ENCODE measurements at regions not wholly inside any gene's neighbourhood (a gene's known extent, or its start where the extent isn't known, plus 50 kb on each side); places are given as distances from the start of the nearest gene placed in this dataset.

DNA sequence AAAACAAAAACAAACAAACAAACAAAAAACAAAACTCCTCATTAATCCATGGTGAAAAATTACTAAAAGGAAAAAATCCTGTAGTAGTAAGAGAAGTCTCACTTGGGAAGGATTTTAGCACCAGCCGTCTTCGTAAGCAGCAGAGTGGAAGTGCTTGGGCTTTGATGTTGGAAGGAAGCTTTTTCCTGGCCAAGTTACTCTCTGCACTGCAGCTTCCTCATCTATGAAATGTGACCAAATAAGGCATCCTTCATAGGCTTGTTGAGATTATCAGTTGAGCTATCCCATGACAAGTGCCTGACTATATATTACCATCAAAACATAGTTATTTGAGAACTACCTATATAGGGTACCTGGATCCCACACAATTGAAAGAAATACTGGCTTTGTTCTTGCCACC is 436.4 kb upstream of the ONECUT1 start:
- intact Hi-C loops (cut with micrococcal nuclease) = no loop called here
- no peaks in the 10 kb centered on the region for H3K36me3 Mint-ChIP-seq
- H3K27ac Mint-ChIP-seq = no peak overlapping the region
- no peak overlapping the region for H3K27ac ChIP-seq (ENCODE audit: low read depth, low read length)
- H3K27me3 Mint-ChIP-seq = no peaks in the 10 kb centered on the region
- H3K9me3 Mint-ChIP-seq = peaks cover 0 to 4% (median 2%) of the 10 kb centered on the region in 8 donors
- H3K4me1 Mint-ChIP-seq = no peaks in the 10 kb centered on the region
- ChIA-PET CTCF (ENCODE audit: partially characterized antibody) (no interaction called here), POLR2A (ENCODE audit: partially characterized antibody) (interaction anchor here (0.7 kb wide), 1 partner anchor 405 kb away, joined by 3 read pairs; no protein-coding TSS in a partner anchor)
- no peak for DNase-seq
- no peaks in the 10 kb centered on the region for H3K27me3 ChIP-seq (ENCODE audit: insufficient read depth, low read length)
- H3K4me3 Mint-ChIP-seq = no peak overlapping the region
- no peaks in the 10 kb centered on the region for H3K9me3 ChIP-seq (ENCODE audit: control insufficient read depth in 1 of 2, low read length in 2 of 2)
- H3K4me1 ChIP-seq (ENCODE audit: insufficient read depth, low read length) = no peaks in the 10 kb centered on the region
- H3K4me3 ChIP-seq (ENCODE audit: low read length in 2 of 2) = no peak overlapping the region
- no peaks in the 10 kb centered on the region for H3K36me3 ChIP-seq (ENCODE audit: insufficient read depth, low read length)

DNA sequence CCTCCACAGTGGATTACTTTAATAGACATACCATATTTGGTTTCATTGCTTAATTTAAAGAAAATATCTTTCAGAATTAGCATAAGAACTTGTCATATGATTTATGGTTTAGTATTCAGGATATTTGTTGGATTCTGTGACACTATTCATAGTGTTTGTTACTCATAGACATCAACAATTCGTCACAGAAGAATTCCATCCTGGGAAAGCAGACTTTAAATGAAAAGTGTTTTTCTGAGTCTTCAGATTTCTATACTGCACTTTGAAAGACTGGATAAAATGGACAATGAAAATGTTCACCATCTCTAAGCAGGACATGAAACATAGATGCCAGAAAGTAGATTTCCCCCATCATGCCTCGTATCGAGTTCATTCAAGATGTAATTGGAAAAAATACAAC is 435.6 kb upstream of the ONECUT1 start:
- Mint-ChIP-seq H3K36me3 (no peaks in the 10 kb centered on the region), H3K4me1 (no peaks in the 10 kb centered on the region), H3K27ac (no peak overlapping the region), H3K9me3 (peaks cover 0 to 4% (median 2%) of the 10 kb centered on the region in 8 donors), H3K4me3 (no peak overlapping the region), H3K27me3 (no peaks in the 10 kb centered on the region)
- Histone ChIP-seq H3K27me3 (ENCODE audit: insufficient read depth, low read length) (no peaks in the 10 kb centered on the region), H3K9me3 (ENCODE audit: control insufficient read depth in 1 of 2, low read length in 2 of 2) (no peaks in the 10 kb centered on the region), H3K4me1 (ENCODE audit: insufficient read depth, low read length) (no peaks in the 10 kb centered on the region), H3K27ac (ENCODE audit: low read depth, low read length) (no peak overlapping the region), H3K4me3 (ENCODE audit: low read length in 2 of 2) (no peak overlapping the region), H3K36me3 (ENCODE audit: insufficient read depth, low read length) (no peaks in the 10 kb centered on the region)
- no peak for DNase-seq
- intact Hi-C loops (cut with micrococcal nuclease) = no loop called here
- ChIA-PET CTCF (ENCODE audit: partially characterized antibody) (no interaction called here), POLR2A (ENCODE audit: partially characterized antibody) (no interaction called here)

DNA sequence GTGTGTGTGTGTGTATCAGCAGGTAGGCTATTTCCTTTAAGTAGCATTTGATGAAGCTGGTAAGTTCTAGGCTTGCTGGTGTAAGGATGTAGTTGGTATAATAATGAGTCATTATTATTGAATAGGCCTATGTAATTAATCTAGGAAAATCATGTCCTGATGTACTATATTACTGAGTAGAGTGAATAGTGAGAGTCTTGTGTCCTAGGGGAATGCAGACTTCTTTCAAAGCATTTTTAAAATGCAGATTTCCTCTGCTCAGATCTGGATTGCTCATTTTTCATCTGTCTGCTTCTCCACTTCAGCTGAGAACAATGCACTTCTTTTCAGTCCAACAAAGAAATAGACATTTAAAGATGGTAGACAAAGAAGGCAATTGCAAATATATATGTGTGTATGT is 434.2 kb upstream of the ONECUT1 start:
- POLR2A ChIA-PET (ENCODE audit: partially characterized antibody) = no interaction called here
- CTCF ChIA-PET (ENCODE audit: partially characterized antibody) = no interaction called here
- Histone ChIP-seq H3K4me1 (ENCODE audit: insufficient read depth, low read length) (no peaks in the 10 kb centered on the region), H3K27me3 (ENCODE audit: insufficient read depth, low read length) (no peaks in the 10 kb centered on the region), H3K27ac (ENCODE audit: low read depth, low read length) (no peak overlapping the region), H3K9me3 (ENCODE audit: control insufficient read depth in 1 of 2, low read length in 2 of 2) (no peaks in the 10 kb centered on the region), H3K4me3 (ENCODE audit: low read length in 2 of 2) (no peak overlapping the region), H3K36me3 (ENCODE audit: insufficient read depth, low read length) (no peaks in the 10 kb centered on the region)
- H3K27me3 Mint-ChIP-seq = no peaks in the 10 kb centered on the region
- H3K27ac Mint-ChIP-seq = no peak overlapping the region
- intact Hi-C loops (cut with micrococcal nuclease) = no loop called here
- no peak overlapping the region for H3K4me3 Mint-ChIP-seq
- no peak for DNase-seq
- H3K36me3 Mint-ChIP-seq = no peaks in the 10 kb centered on the region
- H3K9me3 Mint-ChIP-seq = peaks cover 0 to 4% (median 2%) of the 10 kb centered on the region in 8 donors
- no peaks in the 10 kb centered on the region for H3K4me1 Mint-ChIP-seq

DNA sequence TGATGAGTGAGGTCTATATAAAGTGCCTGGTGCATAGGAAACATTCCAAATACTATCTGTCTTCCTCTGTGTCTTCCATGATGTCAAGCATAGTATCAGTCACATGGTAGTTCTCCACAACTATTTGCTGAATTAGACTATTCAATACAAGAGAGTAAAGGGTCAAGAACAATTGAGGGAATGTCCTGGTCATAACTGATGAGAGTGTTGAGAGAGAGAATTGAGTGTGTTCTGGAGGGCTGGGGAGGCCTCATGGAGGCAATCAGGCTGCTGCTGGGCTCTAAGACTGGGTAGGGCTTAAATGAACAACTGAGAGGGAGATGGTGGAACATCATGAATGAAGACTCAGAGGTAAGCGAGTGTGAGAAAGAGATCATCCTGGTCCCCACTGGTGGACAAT is 433.7 kb upstream of the ONECUT1 start:
- Mint-ChIP-seq H3K4me3 (no peak overlapping the region), H3K36me3 (no peaks in the 10 kb centered on the region), H3K27ac (no peak overlapping the region), H3K4me1 (no peaks in the 10 kb centered on the region), H3K9me3 (peaks cover 0 to 4% (median 2%) of the 10 kb centered on the region in 8 donors), H3K27me3 (no peaks in the 10 kb centered on the region)
- POLR2A ChIA-PET (ENCODE audit: partially characterized antibody) = no interaction called here
- H3K36me3 ChIP-seq (ENCODE audit: insufficient read depth, low read length) = no peaks in the 10 kb centered on the region
- H3K27me3 ChIP-seq (ENCODE audit: insufficient read depth, low read length) = no peaks in the 10 kb centered on the region
- H3K9me3 ChIP-seq (ENCODE audit: control insufficient read depth in 1 of 2, low read length in 2 of 2) = no peaks in the 10 kb centered on the region
- CTCF ChIA-PET (ENCODE audit: partially characterized antibody) = no interaction called here
- DNase-seq = no peak
- no peak overlapping the region for H3K4me3 ChIP-seq (ENCODE audit: low read length in 2 of 2)
- H3K27ac ChIP-seq (ENCODE audit: low read depth, low read length) = no peak overlapping the region
- intact Hi-C loops (cut with micrococcal nuclease) = no loop called here
- H3K4me1 ChIP-seq (ENCODE audit: insufficient read depth, low read length) = no peaks in the 10 kb centered on the region

DNA sequence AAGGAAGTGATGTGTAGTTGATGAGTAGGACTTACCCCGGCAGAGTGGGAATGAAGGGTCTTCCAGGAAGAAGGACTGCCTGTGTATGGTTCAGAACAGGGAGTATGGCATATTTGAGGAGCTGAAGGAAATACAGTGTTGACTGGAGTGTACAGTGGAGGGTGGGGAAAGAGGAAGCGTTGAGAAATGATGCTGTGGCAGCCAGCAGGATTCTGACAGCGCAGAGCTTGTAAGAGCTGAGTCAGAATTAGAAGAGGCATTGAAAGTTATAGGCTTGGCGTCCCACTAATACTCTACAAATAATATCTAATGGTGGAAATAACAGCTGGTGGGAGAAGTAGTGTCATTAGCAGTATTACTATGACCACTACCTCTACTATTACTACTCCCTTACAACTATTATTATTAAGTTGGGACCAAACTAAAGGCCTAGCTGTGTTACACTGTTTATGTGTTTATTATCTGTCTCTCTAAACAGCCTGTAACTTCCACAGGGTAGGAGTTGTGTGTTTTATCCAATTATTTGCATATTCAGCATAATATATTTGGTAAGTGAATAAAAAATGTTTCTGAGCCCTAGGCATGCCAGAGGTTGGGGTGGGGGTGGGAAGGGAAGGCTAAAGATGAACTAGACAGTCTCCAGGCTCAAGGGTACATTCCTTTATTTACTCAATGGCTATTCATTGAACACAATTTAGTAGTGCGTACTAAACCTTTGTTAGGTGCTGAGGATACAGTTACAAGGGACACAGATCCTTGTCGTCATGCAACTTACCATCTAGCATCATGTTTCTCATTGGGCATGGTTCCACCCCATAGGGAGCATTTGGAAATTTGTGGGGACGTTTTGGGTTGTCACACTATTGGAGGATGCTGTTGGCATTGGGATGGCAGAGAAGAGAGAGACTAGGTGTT is 428.8 kb upstream of the ONECUT1 start:
- Mint-ChIP-seq H3K27me3 (peaks cover 0 to 2% of the 10 kb centered on the region in 2 donors), H3K4me1 (no peaks in the 10 kb centered on the region), H3K27ac (no peak overlapping the region), H3K9me3 (peaks cover 0 to 4% (median 2%) of the 10 kb centered on the region in 8 donors), H3K36me3 (no peaks in the 10 kb centered on the region), H3K4me3 (no peak overlapping the region)
- H3K27ac ChIP-seq (ENCODE audit: low read depth, low read length) = no peak overlapping the region
- no peaks in the 10 kb centered on the region for H3K9me3 ChIP-seq (ENCODE audit: control insufficient read depth in 1 of 2, low read length in 2 of 2)
- intact Hi-C loops (cut with micrococcal nuclease) = no loop called here
- H3K4me1 ChIP-seq (ENCODE audit: insufficient read depth, low read length) = no peaks in the 10 kb centered on the region
- no peak overlapping the region for H3K4me3 ChIP-seq (ENCODE audit: low read length in 2 of 2)
- DNase-seq = no peak
- POLR2A ChIA-PET (ENCODE audit: partially characterized antibody) = no interaction called here
- CTCF ChIA-PET (ENCODE audit: partially characterized antibody) = no interaction called here
- no peaks in the 10 kb centered on the region for H3K36me3 ChIP-seq (ENCODE audit: insufficient read depth, low read length)
- H3K27me3 ChIP-seq (ENCODE audit: insufficient read depth, low read length) = no peaks in the 10 kb centered on the region

DNA sequence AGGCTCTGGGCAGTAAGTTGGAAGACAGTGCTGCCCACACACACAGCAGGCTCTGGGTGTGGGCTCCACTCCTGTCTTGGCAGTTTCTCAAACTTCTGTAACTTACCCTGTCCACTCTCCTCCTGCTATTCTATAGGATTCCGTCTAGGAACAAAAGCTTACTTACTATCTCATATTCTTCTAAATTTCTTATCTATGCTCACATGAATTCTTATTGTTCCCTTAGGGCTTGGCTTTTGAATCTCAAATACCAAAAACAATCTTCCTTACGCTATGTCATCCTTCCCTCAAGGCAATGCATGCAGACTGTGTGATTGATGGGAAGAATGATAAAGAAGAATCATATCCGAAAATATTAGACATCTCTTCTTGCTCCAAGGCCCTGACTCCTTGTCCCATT is 425.9 kb upstream of the ONECUT1 start:
- H3K9me3 Mint-ChIP-seq = no peaks in the 10 kb centered on the region
- H3K36me3 Mint-ChIP-seq = no peaks in the 10 kb centered on the region
- no peaks in the 10 kb centered on the region for H3K4me1 Mint-ChIP-seq
- Histone ChIP-seq H3K4me3 (ENCODE audit: low read length in 2 of 2) (no peak overlapping the region), H3K27ac (ENCODE audit: low read depth, low read length) (no peak overlapping the region), H3K36me3 (ENCODE audit: insufficient read depth, low read length) (no peaks in the 10 kb centered on the region), H3K27me3 (ENCODE audit: insufficient read depth, low read length) (no peaks in the 10 kb centered on the region), H3K9me3 (ENCODE audit: control insufficient read depth in 1 of 2, low read length in 2 of 2) (no peaks in the 10 kb centered on the region), H3K4me1 (ENCODE audit: insufficient read depth, low read length) (no peaks in the 10 kb centered on the region)
- CTCF ChIA-PET (ENCODE audit: partially characterized antibody) = no interaction called here
- no peak for DNase-seq
- POLR2A ChIA-PET (ENCODE audit: partially characterized antibody) = no interaction called here
- peaks cover 0 to 3% of the 10 kb centered on the region in 2 donors for H3K27me3 Mint-ChIP-seq
- H3K27ac Mint-ChIP-seq = no peak overlapping the region
- H3K4me3 Mint-ChIP-seq = no peak overlapping the region
- intact Hi-C loops (cut with micrococcal nuclease) = no loop called here

DNA sequence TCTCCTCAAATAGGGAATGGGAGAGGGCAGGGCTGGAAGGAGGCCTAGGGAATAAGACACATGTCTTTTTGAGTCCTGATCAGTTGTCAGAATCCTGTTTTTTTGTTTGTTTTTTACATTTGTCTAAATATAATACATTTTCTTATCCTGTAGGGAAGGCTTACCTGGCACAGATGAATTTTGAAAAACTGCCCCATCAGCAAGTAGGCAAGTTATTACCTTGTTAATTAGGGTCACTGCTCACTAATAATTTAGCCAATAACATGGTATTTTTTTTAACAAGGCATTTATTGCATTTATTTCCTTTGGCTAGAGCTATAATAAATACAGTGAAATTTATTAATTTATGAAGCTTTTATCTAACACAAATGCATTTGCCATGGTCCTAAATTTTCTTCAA is 423.2 kb upstream of the ONECUT1 start:
- no peaks in the 10 kb centered on the region for H3K4me1 Mint-ChIP-seq
- ChIA-PET CTCF (ENCODE audit: partially characterized antibody) (no interaction called here), POLR2A (ENCODE audit: partially characterized antibody) (no interaction called here)

More for the DNA sequence above, 423.2 kb upstream of the ONECUT1 start:
- H3K36me3 Mint-ChIP-seq = no peaks in the 10 kb centered on the region
- Histone ChIP-seq H3K27ac (ENCODE audit: low read depth, low read length) (no peak overlapping the region), H3K27me3 (ENCODE audit: insufficient read depth, low read length) (no peaks in the 10 kb centered on the region), H3K4me1 (ENCODE audit: insufficient read depth, low read length) (no peaks in the 10 kb centered on the region), H3K9me3 (ENCODE audit: control insufficient read depth in 1 of 2, low read length in 2 of 2) (no peaks in the 10 kb centered on the region), H3K4me3 (ENCODE audit: low read length in 2 of 2) (no peak overlapping the region), H3K36me3 (ENCODE audit: insufficient read depth, low read length) (no peaks in the 10 kb centered on the region)
- H3K4me3 Mint-ChIP-seq = no peak overlapping the region
- no peaks in the 10 kb centered on the region for H3K9me3 Mint-ChIP-seq
- H3K27ac Mint-ChIP-seq = no peak overlapping the region
- DNase-seq = no peak
- intact Hi-C loops (cut with micrococcal nuclease) = no loop called here
- peaks cover 0 to 3% of the 10 kb centered on the region in 2 donors for H3K27me3 Mint-ChIP-seq

Data from CD4-positive, alpha-beta memory T cell (primary cell).